Ishikawa (cell line): ENCODE measurements at regions not wholly inside any gene's neighbourhood (a gene's known extent, or its start where the extent isn't known, plus 50 kb on each side); places are given as distances from the start of the nearest gene placed in this dataset.

Source experiments
- CEBPB ChIP-seq: IDR thresholded peaks from 2 replicates; pipeline ENCODE4 v1.6.1; 2012
- EP300 ChIP-seq: IDR thresholded peaks from 2 replicates; pipeline ENCODE4 v1.6.1; 2012; ENCODE audit warnings: borderline replicate concordance
- TF ChIP-seq, protein P1 (sequence below): IDR thresholded peaks from 2 replicates; pipeline ENCODE4 v1.6.1; 2012

DNA sequence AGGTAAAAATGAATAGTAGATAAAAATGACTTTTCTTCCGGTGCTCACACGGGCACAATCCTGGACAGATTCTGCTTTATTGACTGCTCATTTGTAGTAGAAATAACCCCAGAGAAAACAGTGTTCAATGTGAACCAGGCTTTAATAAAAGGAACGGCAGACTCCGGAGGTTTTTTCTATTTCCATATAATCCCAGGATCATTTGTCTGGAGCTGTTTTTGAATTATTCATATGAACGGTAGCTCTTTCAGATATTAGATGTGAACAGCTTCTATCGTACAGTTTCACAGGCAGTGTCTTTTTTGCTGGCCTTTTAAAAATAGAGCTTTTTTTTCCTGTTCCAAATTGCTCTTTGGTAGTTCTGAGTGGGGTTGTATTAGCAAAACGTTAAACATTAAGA lies 347.3 kb downstream of the MFSD1 start:
- TF ChIP-seq, protein P1, sequence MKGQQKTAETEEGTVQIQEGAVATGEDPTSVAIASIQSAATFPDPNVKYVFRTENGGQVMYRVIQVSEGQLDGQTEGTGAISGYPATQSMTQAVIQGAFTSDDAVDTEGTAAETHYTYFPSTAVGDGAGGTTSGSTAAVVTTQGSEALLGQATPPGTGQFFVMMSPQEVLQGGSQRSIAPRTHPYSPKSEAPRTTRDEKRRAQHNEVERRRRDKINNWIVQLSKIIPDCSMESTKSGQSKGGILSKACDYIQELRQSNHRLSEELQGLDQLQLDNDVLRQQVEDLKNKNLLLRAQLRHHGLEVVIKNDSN = no peak
- no peak for TF ChIP-seq EP300
- no peak for TF ChIP-seq CEBPB
